ENCODE measurements at regions not wholly inside any gene's neighbourhood (a gene's known extent, or its start where the extent isn't known, plus 50 kb on each side); places are given as distances from the start of the nearest gene placed in this dataset.
"Not testable (repeated sequence)": the region's sequence is repeated elsewhere in the genome, so short reads cannot be mapped to it uniquely, and the experiment has no call there.

DNA sequence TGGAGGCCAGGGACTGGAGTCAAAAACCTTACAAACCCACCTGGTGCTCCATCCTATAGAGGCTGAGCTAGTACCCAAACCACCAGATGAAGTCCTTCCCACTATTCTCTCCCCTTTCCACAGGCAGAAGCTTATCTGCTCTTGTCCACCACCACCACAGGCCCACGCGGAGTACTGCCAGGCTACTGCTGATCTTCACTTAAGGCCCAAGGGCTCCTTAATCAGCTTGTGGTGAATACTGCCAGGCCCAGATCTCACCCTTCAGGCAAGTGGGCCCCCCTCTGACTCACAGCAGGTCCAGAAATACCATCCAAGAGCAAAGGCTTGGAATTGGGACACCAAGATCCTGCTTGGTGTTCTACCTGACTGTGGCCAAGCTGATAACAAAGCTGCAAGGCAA lies 598.1 kb upstream of the CBLB start:
- Histone ChIP-seq H3K4me1 (ENCODE audit: insufficient read depth, low read length) (no peaks in the 10 kb centered on the region), H3K36me3 (ENCODE audit: insufficient read depth, low read length) (no peaks in the 10 kb centered on the region), H3K9ac (ENCODE audit: low read depth, low read length) (no peak overlapping the region), H3K9me3 (ENCODE audit: control insufficient read depth, insufficient read depth, low read length) (no peaks in the 10 kb centered on the region)

DNA sequence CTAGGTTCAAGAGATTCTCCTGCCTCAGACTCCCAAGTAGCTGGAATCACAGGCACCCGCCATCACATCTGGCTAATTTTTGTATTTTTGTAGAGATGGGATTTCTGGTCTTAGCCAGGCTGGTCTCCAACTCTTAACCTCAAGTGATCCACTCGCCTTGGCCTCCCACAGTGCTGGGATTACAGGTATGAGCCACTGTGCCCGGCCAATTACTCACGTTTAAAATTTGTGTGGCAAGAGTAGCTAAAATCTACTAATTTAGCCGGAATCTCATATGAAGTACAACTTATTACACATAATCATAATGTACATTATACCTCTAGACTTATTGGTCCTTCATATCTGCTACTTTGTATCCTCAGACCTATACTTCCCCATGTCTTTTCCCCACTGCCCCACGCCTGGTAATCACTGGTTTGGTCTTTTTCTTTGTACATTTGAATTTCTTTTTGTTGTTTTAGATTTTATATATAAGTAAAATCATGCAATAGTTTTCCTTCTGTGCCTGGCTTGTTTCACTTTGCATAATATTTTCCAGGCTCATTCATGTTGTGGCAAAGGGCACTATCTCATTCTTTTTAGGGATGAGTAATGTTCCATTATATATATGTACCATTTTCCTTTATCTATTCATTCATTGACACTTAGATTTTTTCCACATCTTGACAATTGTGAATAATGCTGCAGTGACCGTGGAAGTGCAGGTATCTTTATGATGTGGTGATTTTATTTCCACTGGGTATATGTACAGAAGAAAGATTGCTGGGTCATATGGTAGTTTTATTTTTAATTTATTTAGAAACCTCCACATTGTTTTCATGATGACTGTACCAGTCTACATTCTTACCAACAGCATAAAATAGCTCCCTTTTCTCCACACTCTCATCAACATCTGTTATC lies 605.0 kb upstream of the CBLB start:
- H3K4me1 ChIP-seq (ENCODE audit: insufficient read depth, low read length), result no peaks in the 10 kb centered on the region
- no peaks in the 10 kb centered on the region for H3K36me3 ChIP-seq (ENCODE audit: insufficient read depth, low read length)
- no peak overlapping the region for H3K9ac ChIP-seq (ENCODE audit: low read depth, low read length)
- no peaks in the 10 kb centered on the region for H3K9me3 ChIP-seq (ENCODE audit: control insufficient read depth, insufficient read depth, low read length)

- H3K4me1 ChIP-seq (ENCODE audit: insufficient read depth, low read length), result 0 out of 2 replicates have a peak, but pooled peaks cover 4% of the 10 kb centered on the region
- no peaks in the 10 kb centered on the region for H3K9me3 ChIP-seq (ENCODE audit: control insufficient read depth, insufficient read depth, low read length)
- no peaks in the 10 kb centered on the region for H3K36me3 ChIP-seq (ENCODE audit: insufficient read depth, low read length)
- no peak overlapping the region for H3K9ac ChIP-seq (ENCODE audit: low read depth, low read length)
These were observed 613.6 kb upstream of the CBLB start for GRCh38 chr3:106482451-106482850.

DNA sequence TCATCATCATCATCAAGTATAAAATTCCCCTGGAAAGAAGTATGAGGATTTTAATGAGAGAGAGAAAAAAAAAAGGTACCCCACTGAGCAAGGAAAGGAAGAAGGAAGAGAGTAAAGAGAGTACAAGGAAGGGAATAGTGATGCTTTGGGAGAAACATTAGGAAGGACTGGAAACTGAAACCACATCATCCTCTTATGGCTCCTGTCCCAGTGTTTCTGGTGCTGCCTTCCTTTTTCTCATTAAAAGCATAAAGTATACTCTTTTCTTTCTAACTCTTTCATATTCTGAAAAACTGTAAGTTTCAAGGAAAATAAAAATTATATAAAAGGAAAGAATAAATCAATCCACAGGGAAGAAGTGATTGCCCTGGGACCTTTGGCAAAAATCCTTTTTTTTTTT lies 616.4 kb upstream of the CBLB start:
- 0 out of 2 replicates have a peak, but pooled peaks cover 4% of the 10 kb centered on the region for H3K4me1 ChIP-seq (ENCODE audit: insufficient read depth, low read length)
- no peaks in the 10 kb centered on the region for H3K9me3 ChIP-seq (ENCODE audit: control insufficient read depth, insufficient read depth, low read length)
- H3K9ac ChIP-seq (ENCODE audit: low read depth, low read length), result no peak overlapping the region
- H3K36me3 ChIP-seq (ENCODE audit: insufficient read depth, low read length), result no peaks in the 10 kb centered on the region

- Histone ChIP-seq H3K36me3 (ENCODE audit: insufficient read depth, low read length) (no peaks in the 10 kb centered on the region), H3K9ac (ENCODE audit: low read depth, low read length) (no peak overlapping the region), H3K4me1 (ENCODE audit: insufficient read depth, low read length) (0 out of 2 replicates have a peak, but pooled peaks cover 4% of the 10 kb centered on the region), H3K9me3 (ENCODE audit: control insufficient read depth, insufficient read depth, low read length) (no peaks in the 10 kb centered on the region)
These were observed 617.0 kb upstream of the CBLB start for GRCh38 chr3:106485802-106486201.

GRCh38 chr3:106486945-106487639 lies 618.3 kb upstream of the CBLB start:
- H3K4me1 ChIP-seq (ENCODE audit: insufficient read depth, low read length); H3K9me3 ChIP-seq (ENCODE audit: control insufficient read depth, insufficient read depth, low read length); H3K36me3 ChIP-seq (ENCODE audit: insufficient read depth, low read length); H3K9ac ChIP-seq (ENCODE audit: low read depth, low read length): not testable (repeated sequence)

DNA sequence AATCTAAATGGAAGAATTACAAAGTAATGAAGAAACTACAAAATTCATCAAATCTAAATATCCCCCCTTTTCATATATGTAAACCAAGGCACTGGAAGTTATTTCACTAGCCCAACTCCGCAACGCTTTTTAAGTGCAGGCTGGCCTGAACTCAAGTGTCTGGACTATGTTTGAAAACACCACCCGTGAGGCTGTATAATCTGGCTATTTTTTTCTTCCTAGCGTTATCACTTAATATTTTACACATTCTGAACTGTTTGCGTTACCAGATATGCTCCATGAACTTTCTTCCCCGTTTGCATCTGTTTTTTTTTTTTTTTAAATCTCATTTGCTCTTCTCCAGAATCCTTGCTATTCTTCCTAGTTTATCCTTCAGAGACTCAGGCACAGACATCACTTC lies 619.5 kb upstream of the CBLB start:
- Histone ChIP-seq H3K9ac (ENCODE audit: low read depth, low read length) (no peak overlapping the region), H3K4me1 (ENCODE audit: insufficient read depth, low read length) (peaks cover 4% of the 10 kb centered on the region; the same call in 1 of the 2 replicates), H3K36me3 (ENCODE audit: insufficient read depth, low read length) (no peaks in the 10 kb centered on the region), H3K9me3 (ENCODE audit: control insufficient read depth, insufficient read depth, low read length) (no peaks in the 10 kb centered on the region)

GRCh38 chr3:106491796-106492195 lies 623.0 kb upstream of the CBLB start:
- Histone ChIP-seq H3K4me1 (ENCODE audit: insufficient read depth, low read length) (peaks cover 7% of the 10 kb centered on the region; the same call in 1 of the 2 replicates), H3K36me3 (ENCODE audit: insufficient read depth, low read length) (no peaks in the 10 kb centered on the region), H3K9me3 (ENCODE audit: control insufficient read depth, insufficient read depth, low read length) (no peaks in the 10 kb centered on the region), H3K9ac (ENCODE audit: low read depth, low read length) (no peak overlapping the region)

DNA sequence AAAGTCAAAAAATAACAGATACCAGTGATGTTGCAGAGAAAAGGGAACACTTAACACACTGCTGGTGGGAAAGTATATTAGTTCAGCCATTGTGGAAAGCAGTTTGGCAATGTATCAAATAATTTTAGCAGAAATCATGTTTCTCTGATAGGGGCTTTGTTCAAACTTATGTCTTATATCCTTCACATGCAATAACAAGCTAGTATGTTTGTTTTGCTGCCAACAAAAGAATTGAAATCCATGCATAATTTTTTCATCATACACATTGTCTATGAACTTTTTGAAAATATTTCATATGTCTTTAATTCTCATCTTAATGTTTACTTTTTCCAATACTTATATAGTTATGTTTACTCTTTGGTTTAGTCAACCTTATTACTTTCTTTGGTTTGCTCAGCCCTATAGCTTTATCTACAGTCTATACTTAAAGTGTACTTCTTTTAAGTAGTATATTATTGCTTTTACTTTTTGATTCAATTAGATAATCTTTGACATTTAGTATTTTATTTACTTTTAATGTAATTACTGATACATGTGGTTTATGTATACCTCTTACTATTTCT lies 639.6 kb upstream of the CBLB start:
- Histone ChIP-seq H3K9ac (ENCODE audit: low read depth, low read length) (no peak overlapping the region), H3K9me3 (ENCODE audit: control insufficient read depth, insufficient read depth, low read length) (no peaks in the 10 kb centered on the region), H3K4me1 (ENCODE audit: insufficient read depth, low read length) (no peaks in the 10 kb centered on the region), H3K36me3 (ENCODE audit: insufficient read depth, low read length) (no peaks in the 10 kb centered on the region)

GRCh38 chr3:106510206-106510605 lies 641.4 kb upstream of the CBLB start:
- Histone ChIP-seq H3K4me1 (ENCODE audit: insufficient read depth, low read length) (no peaks in the 10 kb centered on the region), H3K9me3 (ENCODE audit: control insufficient read depth, insufficient read depth, low read length) (no peaks in the 10 kb centered on the region), H3K9ac (ENCODE audit: low read depth, low read length) (no peak overlapping the region), H3K36me3 (ENCODE audit: insufficient read depth, low read length) (no peaks in the 10 kb centered on the region)

DNA sequence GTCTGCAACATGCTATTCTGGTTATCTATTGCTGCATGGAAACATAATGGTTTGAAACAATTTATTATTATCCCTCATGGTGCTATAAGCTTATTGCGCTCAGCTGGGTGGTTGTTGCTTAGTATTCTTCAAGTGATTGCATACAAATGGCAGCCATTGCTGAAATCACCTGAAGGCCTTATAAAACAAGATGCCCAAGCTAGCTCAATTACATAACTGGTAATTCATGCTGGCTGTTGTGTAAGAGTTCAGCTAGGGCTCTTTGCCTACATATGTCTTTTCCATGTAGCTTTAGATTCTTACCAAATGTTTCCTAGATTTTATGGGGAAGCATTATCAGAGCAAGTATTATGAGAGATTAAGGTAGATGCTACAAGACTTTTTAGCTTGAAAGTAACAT lies 644.0 kb upstream of the CBLB start:
- H3K9ac ChIP-seq (ENCODE audit: low read depth, low read length), result no peak overlapping the region
- H3K4me1 ChIP-seq (ENCODE audit: insufficient read depth, low read length), result no peaks in the 10 kb centered on the region
- H3K36me3 ChIP-seq (ENCODE audit: insufficient read depth, low read length), result no peaks in the 10 kb centered on the region
- H3K9me3 ChIP-seq (ENCODE audit: control insufficient read depth, insufficient read depth, low read length), result no peaks in the 10 kb centered on the region

DNA sequence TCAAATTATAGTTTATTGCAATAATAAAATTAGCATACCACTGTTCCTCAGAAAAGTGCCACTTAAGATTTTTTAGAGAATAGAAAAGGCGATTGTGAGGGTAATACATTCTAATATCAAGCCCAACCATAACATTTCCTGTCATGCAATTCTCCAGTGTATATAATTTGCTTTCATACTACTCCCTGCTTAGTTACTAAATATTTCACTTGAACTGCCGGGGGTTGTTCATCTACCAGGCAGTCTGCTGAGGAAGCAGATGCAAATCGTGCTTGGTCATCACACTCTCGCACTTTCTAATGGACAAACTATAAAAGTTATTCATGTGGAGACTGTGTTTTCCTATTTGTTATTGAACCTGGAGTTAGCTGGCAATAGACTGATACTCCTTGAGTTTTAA lies 645.6 kb upstream of the CBLB start:
- Histone ChIP-seq H3K9me3 (ENCODE audit: control insufficient read depth, insufficient read depth, low read length) (no peaks in the 10 kb centered on the region), H3K4me1 (ENCODE audit: insufficient read depth, low read length) (no peaks in the 10 kb centered on the region), H3K36me3 (ENCODE audit: insufficient read depth, low read length) (no peaks in the 10 kb centered on the region), H3K9ac (ENCODE audit: low read depth, low read length) (no peak overlapping the region)

- Histone ChIP-seq H3K4me1 (ENCODE audit: insufficient read depth, low read length) (no peaks in the 10 kb centered on the region), H3K9ac (ENCODE audit: low read depth, low read length) (no peak overlapping the region), H3K36me3 (ENCODE audit: insufficient read depth, low read length) (no peaks in the 10 kb centered on the region), H3K9me3 (ENCODE audit: control insufficient read depth, insufficient read depth, low read length) (no peaks in the 10 kb centered on the region)
These were observed 649.7 kb upstream of the CBLB start for GRCh38 chr3:106518516-106518915.

DNA sequence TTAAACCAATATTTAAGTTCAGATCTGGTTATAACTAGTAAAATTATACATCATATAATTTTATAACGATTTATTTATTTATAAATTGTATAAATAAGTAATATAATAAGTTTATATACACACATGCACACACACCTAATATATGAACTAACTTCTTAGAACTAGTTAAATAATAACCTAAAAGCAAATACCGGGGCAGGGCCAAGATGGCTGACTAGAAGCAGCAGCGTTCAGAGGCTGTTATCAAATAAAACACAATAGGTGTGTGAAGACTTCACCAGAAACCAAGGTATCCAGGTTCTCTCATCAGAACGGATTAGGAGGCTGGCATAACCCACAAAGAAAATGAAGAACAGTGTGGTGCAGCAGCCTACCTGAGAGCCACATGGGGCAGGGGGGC lies 653.6 kb upstream of the CBLB start:
- no peaks in the 10 kb centered on the region for H3K4me1 ChIP-seq (ENCODE audit: insufficient read depth, low read length)
- no peaks in the 10 kb centered on the region for H3K36me3 ChIP-seq (ENCODE audit: insufficient read depth, low read length)
- H3K9me3 ChIP-seq (ENCODE audit: control insufficient read depth, insufficient read depth, low read length), result no peaks in the 10 kb centered on the region
- no peak overlapping the region for H3K9ac ChIP-seq (ENCODE audit: low read depth, low read length)

DNA sequence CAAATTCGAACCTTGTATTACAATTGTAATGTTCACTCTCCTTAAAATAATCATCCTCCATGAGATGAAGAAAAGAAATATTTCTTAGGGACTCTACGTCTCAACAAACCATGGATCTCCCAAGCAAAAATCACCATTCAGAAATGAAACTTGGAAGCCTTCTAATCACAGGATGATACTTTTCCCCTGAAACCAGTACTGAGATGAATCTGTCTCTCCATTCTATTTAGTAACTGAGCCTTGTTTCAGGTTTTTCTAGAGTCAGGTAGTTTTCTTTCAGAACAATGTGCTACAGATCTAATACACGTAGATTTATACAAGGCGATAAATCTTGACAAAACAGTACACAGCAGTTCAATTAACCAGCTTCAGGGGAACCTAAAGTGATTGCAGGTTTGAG lies 660.1 kb upstream of the CBLB start:
- Histone ChIP-seq H3K9ac (ENCODE audit: low read depth, low read length) (no peak overlapping the region), H3K36me3 (ENCODE audit: insufficient read depth, low read length) (no peaks in the 10 kb centered on the region), H3K4me1 (ENCODE audit: insufficient read depth, low read length) (no peaks in the 10 kb centered on the region), H3K9me3 (ENCODE audit: control insufficient read depth, insufficient read depth, low read length) (peaks cover 8% of the 10 kb centered on the region)

Measured in ES-I3 (cell line).